ENCODE measurements at regions not wholly inside any gene's neighbourhood (a gene's known extent, or its start where the extent isn't known, plus 50 kb on each side); places are given as distances from the start of the nearest gene placed in this dataset.

- no peaks in the 10 kb centered on the region for H3K27me3 ChIP-seq (ENCODE audit: control insufficient read depth, insufficient read depth, low read length, poor library complexity, severe bottlenecking)
- H3K27ac ChIP-seq (ENCODE audit: low read depth, low read length), result no peak overlapping the region
- H3K4me3 ChIP-seq (ENCODE audit: low read length), result no peak overlapping the region
- no peak overlapping the region for H3K27ac Mint-ChIP-seq
- no peaks in the 10 kb centered on the region for H3K36me3 ChIP-seq (ENCODE audit: control insufficient read depth, insufficient read depth, low read length)
- no peak overlapping the region for H3K4me3 Mint-ChIP-seq
- H3K9me3 Mint-ChIP-seq, result peaks cover 12% of the 10 kb centered on the region
- H3K27me3 Mint-ChIP-seq (ENCODE audit: insufficient read depth), result no peaks in the 10 kb centered on the region
- H3K36me3 Mint-ChIP-seq (ENCODE audit: low read depth), result peaks cover 2% of the 10 kb centered on the region
- 93% methylated on average over 2 of the region's 2 CpGs; no CpG with 5 or more reads in 1 of the 2 experiments for WGBS, 2 experiments (ENCODE audit: insufficient coverage in 1 of 2, insufficient read length in 1 of 2)
- H3K9ac ChIP-seq (ENCODE audit: extremely low read depth, low read length, poor library complexity, severe bottlenecking), result no peak overlapping the region
- H3K9me3 ChIP-seq (ENCODE audit: control insufficient read depth, low read length), result peaks cover 13% of the 10 kb centered on the region
- DNase-seq, result no peak
- H3K4me1 ChIP-seq (ENCODE audit: control insufficient read depth, insufficient read depth, low read length), result peaks cover 8% of the 10 kb centered on the region
- H3K4me1 Mint-ChIP-seq, result peaks cover 8% of the 10 kb centered on the region
- no peak for TF ChIP-seq CTCF (conservative IDR thresholded peaks at IDR 0.05)
Observed at GRCh38 chr6:103791458-103791857, 1068.3 kb downstream of the HACE1 start.

DNA sequence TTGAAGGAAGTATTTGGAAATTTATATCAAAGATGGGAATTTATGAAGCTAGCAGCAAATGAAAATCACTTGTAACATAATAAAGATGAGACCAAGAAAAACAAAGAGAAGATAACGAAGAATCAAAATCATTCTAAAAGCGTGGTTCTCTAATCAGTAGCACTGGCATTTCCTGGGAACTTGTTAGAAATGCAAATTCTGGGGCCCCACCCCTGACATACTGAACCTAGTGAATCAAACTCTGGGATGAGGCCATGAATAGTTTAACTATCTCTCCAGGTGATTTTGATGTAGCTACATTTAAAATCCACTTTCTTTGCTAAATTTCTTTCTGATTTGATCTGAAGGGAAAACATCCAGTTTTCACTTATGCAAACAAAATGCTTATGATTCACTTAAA lies 1075.6 kb downstream of the HACE1 start:
- Histone ChIP-seq H3K4me3 (ENCODE audit: low read length) (no peak overlapping the region), H3K9me3 (ENCODE audit: control insufficient read depth, low read length) (no peaks in the 10 kb centered on the region), H3K27ac (ENCODE audit: low read depth, low read length) (no peak overlapping the region), H3K36me3 (ENCODE audit: control insufficient read depth, insufficient read depth, low read length) (no peaks in the 10 kb centered on the region), H3K27me3 (ENCODE audit: control insufficient read depth, insufficient read depth, low read length, poor library complexity, severe bottlenecking) (no peaks in the 10 kb centered on the region), H3K4me1 (ENCODE audit: control insufficient read depth, insufficient read depth, low read length) (peaks cover 12% of the 10 kb centered on the region), H3K9ac (ENCODE audit: extremely low read depth, low read length, poor library complexity, severe bottlenecking) (no peak overlapping the region)
- DNase-seq, result peak; percentile 47
- H3K9me3 Mint-ChIP-seq, result no peaks in the 10 kb centered on the region
- no peaks in the 10 kb centered on the region for H3K36me3 Mint-ChIP-seq (ENCODE audit: low read depth)
- H3K27me3 Mint-ChIP-seq (ENCODE audit: insufficient read depth), result no peaks in the 10 kb centered on the region
- peaks cover 29% of the 10 kb centered on the region for H3K4me1 Mint-ChIP-seq
- 58 to 76% methylated on average over 2 of the region's 2 CpGs for WGBS, 2 experiments (ENCODE audit: insufficient coverage in 1 of 2, insufficient read length in 1 of 2)
- no peak overlapping the region for H3K4me3 Mint-ChIP-seq
- peak overlapping the region; percentile 5 for H3K27ac Mint-ChIP-seq
- TF ChIP-seq CTCF (conservative IDR thresholded peaks at IDR 0.05), result no peak

- Histone ChIP-seq H3K27ac (ENCODE audit: low read depth, low read length) (no peak overlapping the region), H3K9ac (ENCODE audit: extremely low read depth, low read length, poor library complexity, severe bottlenecking) (no peak overlapping the region), H3K36me3 (ENCODE audit: control insufficient read depth, insufficient read depth, low read length) (no peaks in the 10 kb centered on the region), H3K9me3 (ENCODE audit: control insufficient read depth, low read length) (no peaks in the 10 kb centered on the region), H3K4me3 (ENCODE audit: low read length) (no peak overlapping the region), H3K27me3 (ENCODE audit: control insufficient read depth, insufficient read depth, low read length, poor library complexity, severe bottlenecking) (no peaks in the 10 kb centered on the region), H3K4me1 (ENCODE audit: control insufficient read depth, insufficient read depth, low read length) (peaks cover 6% of the 10 kb centered on the region)
- no peak overlapping the region for H3K4me3 Mint-ChIP-seq
- TF ChIP-seq CTCF (conservative IDR thresholded peaks at IDR 0.05), result no peak
- H3K36me3 Mint-ChIP-seq (ENCODE audit: low read depth), result no peaks in the 10 kb centered on the region
- no peaks in the 10 kb centered on the region for H3K9me3 Mint-ChIP-seq
- 92 to 100% methylated on average over 1 to 4 of the region's 4 CpGs for WGBS, 2 experiments (ENCODE audit: insufficient coverage in 1 of 2, insufficient read length in 1 of 2)
- no peak for DNase-seq
- H3K4me1 Mint-ChIP-seq, result peaks cover 23% of the 10 kb centered on the region
- no peaks in the 10 kb centered on the region for H3K27me3 Mint-ChIP-seq (ENCODE audit: insufficient read depth)
- H3K27ac Mint-ChIP-seq, result no peak overlapping the region
Observed at GRCh38 chr6:103783329-103783728, 1076.4 kb downstream of the HACE1 start.
